ENCODE measurements at regions not wholly inside any gene's neighbourhood (a gene's known extent, or its start where the extent isn't known, plus 50 kb on each side); places are given as distances from the start of the nearest gene placed in this dataset.

GRCh38 chr12:14186193-14186502 lies 179.3 kb upstream of the ATF7IP start:
- TF ChIP-seq, protein P1, sequence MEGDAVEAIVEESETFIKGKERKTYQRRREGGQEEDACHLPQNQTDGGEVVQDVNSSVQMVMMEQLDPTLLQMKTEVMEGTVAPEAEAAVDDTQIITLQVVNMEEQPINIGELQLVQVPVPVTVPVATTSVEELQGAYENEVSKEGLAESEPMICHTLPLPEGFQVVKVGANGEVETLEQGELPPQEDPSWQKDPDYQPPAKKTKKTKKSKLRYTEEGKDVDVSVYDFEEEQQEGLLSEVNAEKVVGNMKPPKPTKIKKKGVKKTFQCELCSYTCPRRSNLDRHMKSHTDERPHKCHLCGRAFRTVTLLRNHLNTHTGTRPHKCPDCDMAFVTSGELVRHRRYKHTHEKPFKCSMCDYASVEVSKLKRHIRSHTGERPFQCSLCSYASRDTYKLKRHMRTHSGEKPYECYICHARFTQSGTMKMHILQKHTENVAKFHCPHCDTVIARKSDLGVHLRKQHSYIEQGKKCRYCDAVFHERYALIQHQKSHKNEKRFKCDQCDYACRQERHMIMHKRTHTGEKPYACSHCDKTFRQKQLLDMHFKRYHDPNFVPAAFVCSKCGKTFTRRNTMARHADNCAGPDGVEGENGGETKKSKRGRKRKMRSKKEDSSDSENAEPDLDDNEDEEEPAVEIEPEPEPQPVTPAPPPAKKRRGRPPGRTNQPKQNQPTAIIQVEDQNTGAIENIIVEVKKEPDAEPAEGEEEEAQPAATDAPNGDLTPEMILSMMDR (IDR thresholded peaks at IDR 0.05): no peak
- no peak for TF ChIP-seq POLR2A (IDR thresholded peaks at IDR 0.05)

All from thyroid gland (tissue), 4 donors.